ENCODE measurements at regions not wholly inside any gene's neighbourhood (a gene's known extent, or its start where the extent isn't known, plus 50 kb on each side); places are given as distances from the start of the nearest gene placed in this dataset.
A peak's percentile ranks its signal among the peaks of the same experiment; 100 is the strongest.
"Not testable (repeated sequence)": the region's sequence is repeated elsewhere in the genome, so short reads cannot be mapped to it uniquely, and the experiment has no call there.

GRCh38 chr17:13442361-13442760 lies 159.4 kb downstream of the HS3ST3A1 start:
- DNase-seq (ENCODE audit: low read depth) = no peak

GRCh38 chr17:13441873-13442272 lies 159.9 kb downstream of the HS3ST3A1 start:
- DNase-seq (ENCODE audit: low read depth) = no peak

GRCh38 chr17:13437966-13438779 lies 163.6 kb downstream of the HS3ST3A1 start:
- DNase-seq (ENCODE audit: low read depth) = no peak

GRCh38 chr17:13435230-13435629 lies 166.5 kb downstream of the HS3ST3A1 start:
- no peak for DNase-seq (ENCODE audit: low read depth)

- peak; percentile 93 for DNase-seq (ENCODE audit: low read depth)
Observed at GRCh38 chr17:13429201-13429600, 172.5 kb downstream of the HS3ST3A1 start.

- peak; percentile 61 for DNase-seq (ENCODE audit: low read depth)
Observed at GRCh38 chr17:13428611-13429042, 173.1 kb downstream of the HS3ST3A1 start.

GRCh38 chr17:13426991-13427390 lies 174.7 kb downstream of the HS3ST3A1 start:
- DNase-seq (ENCODE audit: low read depth) = no peak

- DNase-seq (ENCODE audit: low read depth) = no peak
Observed at GRCh38 chr17:13425390-13425789, 176.3 kb downstream of the HS3ST3A1 start.

- peak; percentile 15 for DNase-seq (ENCODE audit: low read depth)
Observed at GRCh38 chr17:13421581-13422130, 180.1 kb downstream of the HS3ST3A1 start.

GRCh38 chr17:13420878-13421277 lies 180.9 kb downstream of the HS3ST3A1 start:
- peak; percentile 81 for DNase-seq (ENCODE audit: low read depth)

GRCh38 chr17:13420418-13420826 lies 181.3 kb downstream of the HS3ST3A1 start:
- DNase-seq (ENCODE audit: low read depth) = peak; percentile 22

GRCh38 chr17:13419676-13420075 lies 182.1 kb downstream of the HS3ST3A1 start:
- no peak for DNase-seq (ENCODE audit: low read depth)

GRCh38 chr17:13418891-13419290 lies 182.8 kb downstream of the HS3ST3A1 start:
- DNase-seq (ENCODE audit: low read depth) = no peak

- no peak for DNase-seq (ENCODE audit: low read depth)
Observed at GRCh38 chr17:13417381-13417950, 184.3 kb downstream of the HS3ST3A1 start.

- no peak for DNase-seq (ENCODE audit: low read depth)
Observed at GRCh38 chr17:13416748-13417363, 184.9 kb downstream of the HS3ST3A1 start.

- peak; percentile 89 for DNase-seq (ENCODE audit: low read depth)
Observed at GRCh38 chr17:13415871-13416416, 185.8 kb downstream of the HS3ST3A1 start.

GRCh38 chr17:13415200-13415599 lies 186.5 kb downstream of the HS3ST3A1 start:
- DNase-seq (ENCODE audit: low read depth) = not testable (repeated sequence)

- DNase-seq (ENCODE audit: low read depth) = peak; percentile 73
Observed at GRCh38 chr17:13413001-13413400, 188.7 kb downstream of the HS3ST3A1 start.

GRCh38 chr17:13410874-13411273 lies 190.9 kb downstream of the HS3ST3A1 start:
- DNase-seq (ENCODE audit: low read depth) = peak; percentile 41

- no peak for DNase-seq (ENCODE audit: low read depth)
Observed at GRCh38 chr17:13410214-13410613, 191.5 kb downstream of the HS3ST3A1 start.

GRCh38 chr17:13409455-13409854 lies 192.3 kb downstream of the HS3ST3A1 start:
- DNase-seq (ENCODE audit: low read depth) = peak; percentile 49

GRCh38 chr17:13407381-13407780 lies 194.3 kb downstream of the HS3ST3A1 start:
- no peak for DNase-seq (ENCODE audit: low read depth)

Data from EH (cell line).